Aorta (tissue), 5 donors: ENCODE measurements at regions not wholly inside any gene's neighbourhood (a gene's known extent, or its start where the extent isn't known, plus 50 kb on each side); places are given as distances from the start of the nearest gene placed in this dataset.
"Not testable (repeated sequence)": the region's sequence is repeated elsewhere in the genome, so short reads cannot be mapped to it uniquely, and the experiment has no call there.

Experiments
- ATAC-seq: fragments of 200-7000 bp; cut with Tn5 transposase; one replicate; pipeline ENCODE4 v1.9.1; 2022; ENCODE audit warnings: moderate library complexity; ENCODE audit not compliant: low FRiP score
- DNase-seq, 2 donors: peaks; one replicate each; pipeline ENCODE4 v3.0.0-alpha.2; 2020
- H3K27ac ChIP-seq, 2 donors: one replicate each; pipeline ENCODE4 v1.5.1; 2013; ENCODE audit warnings: low read length in 2 of 2, mild to moderate bottlenecking in 2 of 2, moderate library complexity in 2 of 2, control low read depth in 1 of 2, inconsistent platforms in 1 of 2, low read depth in 1 of 2
- H3K27me3 ChIP-seq, 2 donors: one replicate each; pipeline ENCODE4 v1.6.1; 2013; ENCODE audit warnings: control low read depth in 1 of 2, low read length in 1 of 2, mild to moderate bottlenecking in 1 of 2, moderate library complexity in 1 of 2; ENCODE audit not compliant: insufficient read depth in 2 of 2, control insufficient read depth in 1 of 2
- H3K36me3 ChIP-seq, 2 donors: one replicate each; pipeline ENCODE4 v1.6.1; 2013; ENCODE audit warnings: control low read depth in 1 of 2, low read length in 1 of 2, mild to moderate bottlenecking in 1 of 2; ENCODE audit not compliant: insufficient read depth in 2 of 2, control insufficient read depth in 1 of 2
- H3K4me1 ChIP-seq, 2 donors: one replicate each; pipeline ENCODE4 v1.6.1; 2013; ENCODE audit warnings: low read length in 2 of 2, control low read depth in 1 of 2, mild to moderate bottlenecking in 1 of 2, moderate library complexity in 1 of 2; ENCODE audit not compliant: insufficient read depth in 2 of 2, control insufficient read depth in 1 of 2
- H3K4me3 ChIP-seq, 2 donors: one replicate each; pipeline ENCODE4 v1.5.1; 2013; ENCODE audit warnings: low read length in 2 of 2, control low read depth in 1 of 2, mild to moderate bottlenecking in 1 of 2
- H3K9me3 ChIP-seq: one replicate; pipeline ENCODE4 v1.6.1; 2013; ENCODE audit warnings: mild to moderate bottlenecking, low read length; ENCODE audit not compliant: control insufficient read depth
- WGBS, 2 donors: extraction: QIAGEN DNeasy Blood & Tissue Kit; methylation state at CpG; one replicate each; pipeline ENCODE4 v1.1.7; 2013; 5-methylcytosine and 5-hydroxymethylcytosine counted together
- intact Hi-C, 2 donors: fragments of 100-400 bp; cut with DNase I; formaldehyde crosslinking; loops; one replicate each; pipeline versions ENCODE4 v1.14.2 to v1.15.0; 2022
- donor health status: healthy with polysubstance abuse.
- donor health status: Bipolar disorder and iron deficiency.
- donor health status: DM: no; HTN: no; CAD: no.
- donor health status: DM: no; HTN: no; CAD: no.
- donor health status: DM: yes; HTN: yes; CAD: no.

- ATAC-seq, result no peak
- no peaks in the 10 kb centered on the region for H3K4me1 ChIP-seq
- DNase-seq, result no peak
- no peaks in the 10 kb centered on the region for H3K36me3 ChIP-seq
- WGBS, 2 donors, result 93 to 94% methylated on average over 11 of the region's 11 CpGs
- intact Hi-C loops, result no loop called here
- H3K27ac ChIP-seq, result no peak overlapping the region
- no peak overlapping the region for H3K4me3 ChIP-seq
- no peaks in the 10 kb centered on the region for H3K27me3 ChIP-seq
- H3K9me3 ChIP-seq, result no peaks in the 10 kb centered on the region
Observed at GRCh38 chr2:109669731-109670130, 55.6 kb downstream of the SOWAHC start.

DNA sequence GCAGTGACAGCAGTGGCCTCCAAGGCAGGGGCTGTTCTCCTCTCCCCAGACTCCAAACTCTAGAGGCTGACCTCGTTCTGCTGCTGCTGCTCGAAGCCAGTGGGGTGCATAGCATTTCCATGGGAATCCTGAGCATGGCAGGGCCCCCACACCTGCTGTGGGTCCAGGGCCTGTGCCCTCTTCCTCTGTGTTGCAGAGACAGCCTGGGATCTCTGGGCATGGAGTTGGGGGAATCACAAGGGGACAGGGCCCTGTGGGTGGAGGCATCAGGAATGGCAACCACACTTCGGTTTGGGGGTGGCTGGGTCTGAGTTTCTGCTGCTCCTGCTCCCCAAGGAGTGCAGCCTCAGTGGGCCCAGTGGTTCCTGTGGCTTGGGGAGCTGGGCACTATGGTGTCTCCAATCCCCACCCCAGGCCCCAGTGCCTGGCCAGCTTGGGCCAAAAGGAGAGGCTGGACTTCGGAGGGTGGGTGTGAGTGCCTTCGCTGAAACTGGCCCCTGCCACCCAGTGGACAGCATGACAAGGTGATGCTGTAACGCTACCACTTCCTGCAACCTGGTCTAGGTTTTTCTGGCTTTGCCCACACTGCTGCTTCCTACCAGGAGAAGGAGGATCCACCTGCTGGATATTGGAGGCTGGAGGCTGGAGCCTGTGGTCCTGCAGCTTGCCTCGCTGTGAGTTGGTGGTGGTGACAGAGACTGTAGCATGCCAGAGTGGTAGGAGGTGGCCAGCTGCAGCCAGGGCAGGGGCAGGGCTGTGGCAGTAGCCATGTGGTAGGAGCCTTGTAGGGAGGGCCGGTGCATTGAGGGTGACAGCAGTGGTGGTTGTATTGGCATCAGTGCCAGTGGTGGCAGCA is 56.6 kb downstream of the SOWAHC start:
- intact Hi-C loops, result no loop called here
- no peaks in the 10 kb centered on the region for H3K36me3 ChIP-seq
- H3K9me3 ChIP-seq, result no peaks in the 10 kb centered on the region
- no peaks in the 10 kb centered on the region for H3K4me1 ChIP-seq
- no peak overlapping the region for H3K4me3 ChIP-seq
- H3K27ac ChIP-seq, result no peak overlapping the region
- 93 to 96% methylated on average over 8 of the region's 8 CpGs for WGBS, 2 donors
- DNase-seq (no peak), ATAC-seq (no peak)
- H3K27me3 ChIP-seq, result no peaks in the 10 kb centered on the region

GRCh38 chr2:109674894-109675534 is 60.9 kb downstream of the SOWAHC start:
- no peak for ATAC-seq

GRCh38 chr2:109675666-109676345 is 61.6 kb downstream of the SOWAHC start:
- DNase-seq, result no peak
- intact Hi-C loops, result no loop called here
- H3K36me3 ChIP-seq, result no peaks in the 10 kb centered on the region
- no peaks in the 10 kb centered on the region for H3K27me3 ChIP-seq
- no peak overlapping the region for H3K4me3 ChIP-seq
- no peak overlapping the region for H3K27ac ChIP-seq
- no peaks in the 10 kb centered on the region for H3K4me1 ChIP-seq
- WGBS, 2 donors, result 90 to 91% methylated on average over 17 of the region's 17 CpGs
- no peak for ATAC-seq
- H3K9me3 ChIP-seq, result no peaks in the 10 kb centered on the region

More at GRCh38 chr2:109674894-109675534, 60.9 kb downstream of the SOWAHC start:
- H3K36me3 ChIP-seq, result no peaks in the 10 kb centered on the region
- peak in 1 of 2 donors; percentile 61 for DNase-seq
- H3K9me3 ChIP-seq, result no peaks in the 10 kb centered on the region
- H3K4me1 ChIP-seq, result no peaks in the 10 kb centered on the region
- no peak overlapping the region for H3K4me3 ChIP-seq
- no peaks in the 10 kb centered on the region for H3K27me3 ChIP-seq
- WGBS, 2 donors, result 43 to 47% methylated on average over 8 of the region's 8 CpGs
- H3K27ac ChIP-seq, result no peak overlapping the region
- intact Hi-C loops, result no loop called here

DNA sequence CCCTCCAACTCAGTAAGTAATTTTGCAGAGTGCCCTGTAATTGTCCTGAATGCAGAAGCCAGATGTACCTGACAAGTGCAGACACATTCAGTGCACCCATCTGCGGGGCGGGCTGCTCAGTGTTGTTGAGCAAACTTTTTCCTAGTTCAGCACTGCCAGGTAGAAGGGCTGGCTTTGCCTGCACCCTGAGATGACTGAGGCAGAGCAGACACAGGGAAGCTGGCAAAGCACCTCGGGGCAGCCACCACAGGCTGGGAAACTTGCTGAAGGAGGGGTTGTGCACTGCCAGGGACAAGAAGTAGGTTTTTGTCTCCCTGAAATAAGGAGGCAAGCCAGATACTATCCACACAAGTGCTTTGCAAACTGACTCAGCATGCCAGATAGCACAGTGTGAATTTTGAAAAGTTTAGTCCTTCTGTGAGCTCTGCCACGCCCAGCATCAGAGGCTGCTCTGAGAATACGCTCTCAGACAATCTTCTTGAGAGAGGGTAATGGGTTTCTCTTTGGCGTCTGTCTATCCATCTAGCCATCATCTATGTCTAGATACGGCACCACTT is 62.3 kb downstream of the SOWAHC start:
- no peaks in the 10 kb centered on the region for H3K9me3 ChIP-seq
- H3K4me1 ChIP-seq, result no peaks in the 10 kb centered on the region
- ATAC-seq (no peak), DNase-seq (no peak)
- no peak overlapping the region for H3K27ac ChIP-seq
- 77 to 78% methylated on average over 7 of the region's 7 CpGs for WGBS, 2 donors
- H3K4me3 ChIP-seq, result no peak overlapping the region
- no peaks in the 10 kb centered on the region for H3K27me3 ChIP-seq
- intact Hi-C loops, result no loop called here
- no peaks in the 10 kb centered on the region for H3K36me3 ChIP-seq

DNA sequence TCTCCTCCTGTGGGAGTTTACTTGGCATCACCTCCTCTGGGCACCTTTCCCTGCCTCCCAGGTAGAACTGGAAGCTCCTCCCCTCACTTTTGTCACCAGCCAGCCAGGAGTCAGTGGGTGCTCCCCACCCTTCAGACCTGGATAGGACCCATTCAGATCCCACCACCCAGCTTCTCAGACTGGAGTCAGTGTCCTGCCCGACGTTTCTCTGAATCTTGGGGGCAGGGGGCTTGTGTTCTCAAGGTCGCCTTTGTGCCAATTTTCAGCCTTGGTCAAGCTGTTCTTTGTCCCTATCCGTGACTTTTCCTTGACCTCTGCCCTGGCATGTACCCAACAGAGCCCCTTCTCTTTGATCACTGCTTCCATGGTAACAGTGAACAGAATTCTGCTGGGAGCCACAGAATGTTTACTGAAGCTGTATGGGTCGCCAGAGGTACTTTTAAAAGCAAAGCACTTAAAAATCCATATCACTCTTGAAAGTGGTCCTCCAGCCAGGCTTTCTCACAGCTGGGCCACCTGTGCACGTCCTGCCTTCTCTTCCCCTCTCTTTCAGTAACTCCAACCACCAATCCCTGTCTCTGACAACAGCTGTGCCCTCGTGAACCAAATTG is 63.1 kb downstream of the SOWAHC start:
- H3K4me3 ChIP-seq, ATAC-seq, H3K9me3 ChIP-seq, DNase-seq, H3K27me3 ChIP-seq, intact Hi-C loops, H3K27ac ChIP-seq, H3K36me3 ChIP-seq, H3K4me1 ChIP-seq: not testable (repeated sequence)
- WGBS, 2 donors, result 83 to 88% methylated on average over 7 of the region's 7 CpGs

GRCh38 chr2:109677835-109678580 is 63.8 kb downstream of the SOWAHC start:
- no peak overlapping the region for H3K4me3 ChIP-seq
- intact Hi-C loops, result no loop called here
- H3K27me3 ChIP-seq, result no peaks in the 10 kb centered on the region
- no peak for DNase-seq
- no peak for ATAC-seq
- no peak overlapping the region for H3K27ac ChIP-seq
- no peaks in the 10 kb centered on the region for H3K36me3 ChIP-seq
- H3K4me1 ChIP-seq, result no peaks in the 10 kb centered on the region
- no peaks in the 10 kb centered on the region for H3K9me3 ChIP-seq
- 92 to 95% methylated on average over 12 of the region's 12 CpGs for WGBS, 2 donors

- H3K4me3 ChIP-seq, H3K9me3 ChIP-seq, H3K27me3 ChIP-seq, H3K36me3 ChIP-seq, H3K4me1 ChIP-seq, ATAC-seq, DNase-seq, intact Hi-C loops, H3K27ac ChIP-seq: not testable (repeated sequence)
- WGBS, 2 donors, result 68 to 72% methylated on average over 10 of the region's 10 CpGs
Observed at GRCh38 chr2:109678724-109679201, 64.6 kb downstream of the SOWAHC start.
